MM.1S (cell line): ENCODE measurements at regions not wholly inside any gene's neighbourhood (a gene's known extent, or its start where the extent isn't known, plus 50 kb on each side); places are given as distances from the start of the nearest gene placed in this dataset.

Experiments used
- CTCF ChIP-seq: fragments of 300-600 bp; sonication (generic); IDR thresholded peaks from 2 replicates; pipeline ENCODE4 v1.5.1; 2016; ENCODE audit warnings: antibody characterized with exemption, low read length, mixed read lengths
- EZH2 ChIP-seq: fragments of 300-600 bp; sonication (generic); optimal IDR thresholded peaks from 2 replicates; pipeline ENCODE3; 2017; ENCODE audit warnings: low read depth, mild to moderate bottlenecking, antibody characterized with exemption, low read length, mixed read lengths
- EZH2phosphoT487 ChIP-seq: fragments of 300-600 bp; sonication (generic); IDR thresholded peaks from 2 replicates; pipeline ENCODE4 v1.6.1; 2018; ENCODE audit warnings: antibody characterized with exemption, low read length

DNA sequence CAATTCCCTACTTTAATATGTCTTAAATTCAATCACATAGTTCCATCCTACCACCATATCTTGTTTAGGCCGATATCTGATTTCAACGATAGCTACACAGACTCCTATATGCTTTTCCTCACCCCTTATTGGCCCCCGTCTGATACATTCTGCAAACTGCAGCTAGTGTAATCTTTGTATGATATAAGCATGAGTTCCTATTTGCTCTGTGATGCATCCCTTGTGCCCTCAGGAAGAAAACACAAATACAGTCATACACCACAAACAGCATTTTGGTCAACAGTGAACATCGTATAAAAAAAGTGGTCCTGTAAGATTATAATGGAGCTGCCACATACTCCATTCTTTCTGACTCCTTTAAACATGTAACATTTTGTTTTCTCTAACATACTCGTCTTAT is 837.8 kb upstream of the CDH6 start:
- no peak for TF ChIP-seq CTCF
- TF ChIP-seq EZH2, result no peak
- no peak for TF ChIP-seq EZH2phosphoT487
